ENCODE measurements at regions not wholly inside any gene's neighbourhood (a gene's known extent, or its start where the extent isn't known, plus 50 kb on each side); places are given as distances from the start of the nearest gene placed in this dataset.

GRCh38 chr5:60325870-60326269 lies 374.1 kb downstream of the DEPDC1B start:
- DNase-seq (ENCODE audit: low read depth in 1 of 2, low spot score in 1 of 2): no peak
- Histone ChIP-seq H3K4me1 (ENCODE audit: low read depth) (no peaks in the 10 kb centered on the region), H3K4me3 (no peak overlapping the region), H3K27ac (no peak overlapping the region), H3K36me3 (no peaks in the 10 kb centered on the region), H3K9me3 (ENCODE audit: low read depth) (no peaks in the 10 kb centered on the region), H3K27me3 (no peaks in the 10 kb centered on the region)
- no peak for TF ChIP-seq CTCF (IDR thresholded peaks at IDR 0.05; ENCODE audit: low read depth, low read length)

- Histone ChIP-seq H3K36me3 (no peaks in the 10 kb centered on the region), H3K4me3 (no peak overlapping the region), H3K27ac (no peak overlapping the region), H3K9me3 (ENCODE audit: low read depth) (no peaks in the 10 kb centered on the region), H3K4me1 (ENCODE audit: low read depth) (no peaks in the 10 kb centered on the region), H3K27me3 (no peaks in the 10 kb centered on the region)
- TF ChIP-seq CTCF (IDR thresholded peaks at IDR 0.05; ENCODE audit: low read depth, low read length): no peak
- no peak for DNase-seq (ENCODE audit: low read depth in 1 of 2, low spot score in 1 of 2)
Observed at GRCh38 chr5:60323596-60323995, 376.4 kb downstream of the DEPDC1B start.

GRCh38 chr5:60312098-60312497 lies 387.9 kb downstream of the DEPDC1B start:
- H3K4me1 ChIP-seq (ENCODE audit: low read depth): no peaks in the 10 kb centered on the region
- no peak overlapping the region for H3K27ac ChIP-seq
- TF ChIP-seq CTCF (IDR thresholded peaks at IDR 0.05; ENCODE audit: low read depth, low read length): no peak
- no peak overlapping the region for H3K4me3 ChIP-seq
- DNase-seq (ENCODE audit: low read depth in 1 of 2, low spot score in 1 of 2): no peak
- no peaks in the 10 kb centered on the region for H3K9me3 ChIP-seq (ENCODE audit: low read depth)
- no peaks in the 10 kb centered on the region for H3K27me3 ChIP-seq
- no peaks in the 10 kb centered on the region for H3K36me3 ChIP-seq

GRCh38 chr5:60299944-60300343 lies 400.0 kb downstream of the DEPDC1B start:
- no peaks in the 10 kb centered on the region for H3K27me3 ChIP-seq
- no peaks in the 10 kb centered on the region for H3K36me3 ChIP-seq
- no peaks in the 10 kb centered on the region for H3K4me1 ChIP-seq (ENCODE audit: low read depth)
- no peak overlapping the region for H3K4me3 ChIP-seq
- no peak for DNase-seq (ENCODE audit: low read depth in 1 of 2, low spot score in 1 of 2)
- no peak overlapping the region for H3K27ac ChIP-seq
- TF ChIP-seq CTCF (IDR thresholded peaks at IDR 0.05; ENCODE audit: low read depth, low read length): no peak
- H3K9me3 ChIP-seq (ENCODE audit: low read depth): no peaks in the 10 kb centered on the region

GRCh38 chr5:60297658-60298057 lies 402.3 kb downstream of the DEPDC1B start:
- Histone ChIP-seq H3K9me3 (ENCODE audit: low read depth) (no peaks in the 10 kb centered on the region), H3K4me3 (no peak overlapping the region), H3K27ac (no peak overlapping the region), H3K4me1 (ENCODE audit: low read depth) (no peaks in the 10 kb centered on the region), H3K27me3 (no peaks in the 10 kb centered on the region), H3K36me3 (no peaks in the 10 kb centered on the region)
- no peak for DNase-seq (ENCODE audit: low read depth in 1 of 2, low spot score in 1 of 2)
- TF ChIP-seq CTCF (IDR thresholded peaks at IDR 0.05; ENCODE audit: low read depth, low read length): no peak

GRCh38 chr5:60295423-60295822 lies 401.9 kb upstream of the PDE4D start:
- TF ChIP-seq CTCF (IDR thresholded peaks at IDR 0.05; ENCODE audit: low read depth, low read length): peak; percentile 63
- DNase-seq (ENCODE audit: low read depth in 1 of 2, low spot score in 1 of 2): peak; percentile 27 to 52

More at GRCh38 chr5:60295423-60295822, 401.9 kb upstream of the PDE4D start:
- H3K4me3 ChIP-seq: no peak overlapping the region
- no peaks in the 10 kb centered on the region for H3K36me3 ChIP-seq
- no peaks in the 10 kb centered on the region for H3K27me3 ChIP-seq
- no peak overlapping the region for H3K27ac ChIP-seq
- H3K4me1 ChIP-seq (ENCODE audit: low read depth): no peaks in the 10 kb centered on the region
- H3K9me3 ChIP-seq (ENCODE audit: low read depth): no peaks in the 10 kb centered on the region

Data from cardiac muscle cell (in vitro differentiated cells and primary cell).